ENCODE measurements at regions not wholly inside any gene's neighbourhood (a gene's known extent, or its start where the extent isn't known, plus 50 kb on each side); places are given as distances from the start of the nearest gene placed in this dataset.

DNA sequence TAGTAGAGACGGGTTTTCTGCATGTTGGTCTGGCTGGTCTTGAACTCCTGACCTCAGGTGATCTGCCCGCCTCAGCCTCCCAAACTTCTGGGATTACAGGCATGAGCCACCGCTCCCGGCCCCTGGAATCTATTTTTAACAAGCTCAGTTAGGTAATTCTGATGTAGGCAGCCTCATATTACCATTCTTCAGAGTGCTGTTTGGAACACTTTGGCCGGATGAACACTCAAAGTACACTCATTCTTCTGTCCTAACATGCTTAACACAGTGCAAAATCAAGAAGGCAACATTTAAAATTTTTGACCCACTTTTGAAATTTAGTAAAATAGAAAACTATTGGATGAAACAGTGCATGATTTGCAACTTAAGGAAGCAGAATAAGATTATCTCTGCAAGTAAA is 586.7 kb upstream of the CHORDC1 start:
- DNase-seq, result no peak

- DNase-seq, result no peak
These were observed 582.3 kb upstream of the CHORDC1 start for GRCh38 chr11:90805172-90805571.

DNA sequence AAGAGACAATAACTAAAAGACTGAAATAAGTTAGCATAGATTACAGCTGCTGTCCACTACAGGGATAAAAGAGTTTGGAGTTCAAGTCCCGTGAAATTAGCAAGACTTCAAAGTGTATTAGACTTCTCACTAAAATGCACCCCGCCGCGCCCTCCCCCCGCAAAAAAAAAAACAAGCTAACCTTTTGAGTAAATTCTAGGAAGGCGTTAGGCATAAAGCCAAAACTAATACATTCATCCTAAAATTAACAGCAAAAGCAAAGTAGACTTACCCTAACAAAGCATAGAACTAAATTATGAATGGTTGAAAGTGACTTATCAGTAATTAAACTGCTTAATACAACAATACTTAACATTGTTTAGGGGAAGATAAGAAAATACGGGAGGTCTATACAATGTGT is 581.0 kb upstream of the CHORDC1 start:
- DNase-seq, result no peak

- DNase-seq, result no peak
These were observed 580.5 kb upstream of the CHORDC1 start for GRCh38 chr11:90803366-90803765.

DNA sequence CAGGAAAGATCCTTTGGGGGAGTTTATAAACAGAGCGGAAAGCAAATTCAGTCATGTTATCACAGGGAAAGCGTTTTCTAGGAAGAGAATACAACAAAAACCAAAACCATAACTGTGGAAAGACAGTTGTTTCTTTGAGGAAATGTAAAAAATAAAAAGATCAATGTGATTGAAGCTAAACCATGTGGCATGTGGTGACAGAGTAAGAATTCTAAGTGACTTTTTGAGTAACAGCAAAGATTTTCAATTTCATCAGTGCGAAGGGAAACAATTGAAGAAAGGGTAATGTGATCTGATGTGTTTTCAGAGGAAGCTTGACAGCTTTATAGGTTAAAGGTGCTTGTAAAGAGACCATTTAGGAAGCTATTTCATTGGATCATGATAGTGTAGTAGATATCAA is 575.9 kb upstream of the CHORDC1 start:
- no peak for DNase-seq

- DNase-seq, result no peak
These were observed 572.9 kb upstream of the CHORDC1 start for GRCh38 chr11:90795746-90796145.

DNA sequence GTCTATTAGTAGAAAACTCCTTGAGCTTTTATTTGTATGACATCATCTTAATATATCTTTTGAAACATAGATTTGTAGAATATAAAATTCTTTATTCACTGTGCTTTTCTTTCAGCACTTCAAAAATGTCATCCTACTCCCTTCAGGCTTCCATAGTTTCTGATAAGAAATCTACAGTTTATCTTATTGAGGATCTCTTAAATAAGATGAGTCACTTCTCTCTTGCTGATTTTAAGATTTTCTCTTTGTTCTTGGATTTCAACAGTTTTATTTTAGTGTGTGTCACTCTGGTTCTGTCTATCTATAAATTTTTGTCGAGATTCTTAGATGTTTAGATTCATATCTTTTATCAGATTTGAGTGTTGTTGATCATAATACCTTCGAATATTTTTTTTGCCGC is 566.1 kb upstream of the CHORDC1 start:
- no peak for DNase-seq

DNA sequence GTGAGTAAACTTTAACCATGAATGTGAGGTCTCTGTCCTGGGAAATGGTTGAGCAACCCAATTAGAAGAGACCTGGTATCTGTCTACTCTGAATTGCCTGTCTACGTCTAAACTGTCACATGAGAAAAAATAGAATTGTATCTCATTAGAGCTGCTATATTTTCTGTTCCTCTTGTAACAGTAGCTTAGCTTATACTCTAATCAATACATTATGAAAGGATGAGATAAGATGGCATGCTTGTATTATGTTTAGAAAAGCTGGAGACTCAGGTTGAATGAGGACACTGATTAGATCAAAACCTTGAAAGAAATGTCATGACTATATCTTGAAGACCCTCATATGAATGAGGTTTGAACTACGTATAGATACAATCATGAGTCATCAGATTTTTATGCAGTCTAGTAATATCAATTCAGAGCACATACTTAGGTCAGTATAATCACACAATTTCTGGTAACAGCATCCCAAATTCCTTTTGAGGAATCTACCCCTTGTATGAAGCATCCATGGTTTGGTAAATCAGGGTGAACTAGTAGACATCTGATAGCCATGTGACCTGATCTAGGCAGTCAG is 561.5 kb upstream of the CHORDC1 start:
- no peak for DNase-seq

GRCh38 chr11:90783111-90783510 is 560.3 kb upstream of the CHORDC1 start:
- no peak for DNase-seq

- DNase-seq, result no peak
These were observed 556.2 kb upstream of the CHORDC1 start for GRCh38 chr11:90779098-90779497.

- DNase-seq, result no peak
These were observed 552.8 kb upstream of the CHORDC1 start for GRCh38 chr11:90775567-90776165.

DNA sequence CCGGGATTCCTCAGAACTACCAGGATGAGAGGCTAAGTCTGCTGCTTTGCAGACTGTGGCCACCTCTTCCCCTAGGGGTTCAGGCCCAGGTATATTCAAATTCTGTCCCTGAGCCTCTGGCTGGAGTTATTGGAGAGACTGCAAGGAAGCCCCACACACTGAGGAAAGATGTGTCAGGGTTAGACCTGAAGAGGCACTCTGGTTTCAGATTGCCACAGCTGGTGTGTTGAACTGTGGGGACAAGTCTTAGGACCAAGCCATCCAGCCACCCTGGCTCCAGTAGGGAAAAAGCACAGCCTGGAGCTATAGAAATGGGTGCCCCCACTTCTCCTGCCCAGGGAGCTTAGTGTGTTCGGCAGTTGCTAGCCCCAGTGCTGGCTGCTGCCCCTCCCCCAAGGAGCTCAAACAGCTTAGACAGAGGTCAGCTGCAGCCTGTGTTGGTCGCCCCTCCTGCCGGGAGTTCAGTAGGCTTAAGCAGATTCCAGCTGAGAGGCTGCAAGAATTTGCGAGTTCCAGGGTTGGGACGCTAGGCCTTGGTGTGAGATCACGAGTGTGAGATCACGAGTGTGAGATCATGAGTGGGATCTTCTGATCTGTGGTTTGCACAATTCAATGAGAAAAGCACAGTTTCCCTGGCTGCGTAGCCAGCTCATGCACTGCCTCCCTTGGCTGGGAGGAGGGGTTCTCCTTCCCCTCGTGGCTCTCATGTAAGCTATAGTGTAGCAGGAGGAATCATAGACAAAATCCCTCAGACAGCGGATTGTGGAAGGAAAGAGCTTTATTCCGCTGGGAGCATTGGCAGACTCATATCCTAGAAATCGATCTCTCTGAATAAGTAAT is 552.1 kb upstream of the CHORDC1 start:
- DNase-seq, result no peak

DNA sequence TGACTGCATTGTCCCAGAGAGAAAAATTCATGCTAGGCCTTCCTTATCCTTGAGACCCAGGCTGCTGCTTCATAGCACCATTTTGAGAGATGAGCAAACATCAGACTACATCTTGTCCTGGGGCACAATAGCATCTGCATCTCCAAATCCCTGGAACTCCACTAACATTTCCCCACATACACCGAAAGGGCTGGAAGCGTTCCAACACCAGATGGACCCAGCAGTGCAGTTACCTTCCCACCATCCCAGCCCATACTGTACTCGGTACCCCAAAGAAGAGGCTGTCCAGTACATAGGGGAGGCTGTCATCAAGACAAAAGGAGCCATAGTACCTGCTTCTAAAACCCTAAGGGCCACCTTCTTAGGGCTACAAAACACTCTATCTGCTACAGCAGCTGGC is 547.2 kb upstream of the CHORDC1 start:
- no peak for DNase-seq

DNA sequence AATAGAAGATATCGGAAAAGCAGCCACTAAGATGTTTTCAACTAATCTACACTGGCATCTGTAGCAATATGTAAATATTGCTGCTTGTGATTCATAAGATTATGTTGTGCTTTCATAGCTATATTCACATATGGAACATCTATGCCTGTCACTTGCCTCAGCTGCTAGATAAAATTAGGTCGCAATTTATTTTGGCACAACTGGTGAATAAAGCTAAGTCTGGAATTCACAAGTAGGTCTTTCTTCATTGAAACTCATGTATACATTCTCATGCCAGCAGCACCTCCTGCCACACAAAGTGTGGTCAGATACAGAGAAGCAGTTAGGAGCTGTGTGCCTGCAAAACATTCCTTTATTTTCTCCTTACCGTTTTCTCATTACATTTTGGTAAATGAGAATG is 543.3 kb upstream of the CHORDC1 start:
- DNase-seq, result no peak

DNA sequence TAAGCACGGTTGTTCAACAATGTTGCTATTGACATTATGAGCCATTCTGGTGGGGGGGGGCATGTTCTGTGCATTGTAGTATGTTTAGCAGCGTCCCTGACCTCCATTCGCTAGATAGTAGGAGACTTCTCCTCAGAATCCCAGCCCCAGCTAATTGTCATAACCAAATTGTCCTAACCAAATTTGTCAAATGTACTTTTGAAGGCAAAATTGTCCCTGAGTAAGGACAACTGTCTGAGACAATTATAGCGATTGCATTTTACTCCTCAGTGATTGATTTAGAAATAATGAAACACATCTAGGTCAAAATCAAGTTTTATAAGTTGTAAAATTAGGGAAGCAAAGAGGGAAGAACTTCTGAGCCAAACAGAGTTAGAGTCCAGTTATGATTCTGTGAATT is 541.8 kb upstream of the CHORDC1 start:
- DNase-seq, result no peak

GRCh38 chr11:90757849-90758494 is 535.1 kb upstream of the CHORDC1 start:
- DNase-seq, result no peak

DNA sequence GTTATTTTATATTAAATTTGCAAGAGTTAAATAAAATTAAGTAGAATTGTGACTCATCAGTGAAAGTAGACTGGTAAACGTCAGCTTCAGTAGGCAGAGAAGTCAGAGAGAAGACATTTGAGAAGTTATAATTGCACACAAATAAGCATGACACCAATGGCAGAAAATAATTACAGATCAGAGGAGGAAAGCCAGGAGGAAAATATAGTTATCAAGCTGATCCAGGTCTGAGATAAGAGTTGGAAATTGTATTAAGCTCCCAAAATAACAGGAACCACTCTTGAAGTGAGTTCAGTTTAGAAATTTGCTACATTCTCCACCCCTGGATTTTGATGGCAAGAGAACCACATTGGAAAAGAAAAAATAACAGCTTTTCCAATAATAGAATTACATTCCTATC is 533.8 kb upstream of the CHORDC1 start:
- DNase-seq, result no peak

- DNase-seq, result no peak
These were observed 530.7 kb upstream of the CHORDC1 start for GRCh38 chr11:90753546-90753945.

DNA sequence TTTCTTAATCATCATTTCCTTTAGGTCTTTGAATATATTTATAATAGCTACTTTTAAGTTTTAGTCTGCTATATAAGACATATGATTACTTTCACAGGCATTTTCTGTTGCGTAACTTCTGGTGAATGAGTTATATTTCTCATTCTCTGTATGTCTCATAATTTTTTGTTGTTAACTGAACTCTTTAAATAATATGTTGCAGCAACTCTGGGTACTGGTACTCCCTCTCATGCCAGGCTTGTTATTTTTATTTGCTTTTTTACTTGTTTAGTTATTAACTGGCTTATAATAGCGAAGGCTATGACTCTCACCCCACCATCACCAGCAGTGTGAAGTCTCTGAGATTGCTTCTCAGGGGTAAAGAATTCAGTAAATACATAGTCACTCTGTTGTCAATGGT is 524.2 kb upstream of the CHORDC1 start:
- DNase-seq, result peak; percentile 75

- DNase-seq, result no peak
These were observed 521.3 kb upstream of the CHORDC1 start for GRCh38 chr11:90744169-90744568.

GRCh38 chr11:90738799-90739198 is 516.0 kb upstream of the CHORDC1 start:
- no peak for DNase-seq

DNA sequence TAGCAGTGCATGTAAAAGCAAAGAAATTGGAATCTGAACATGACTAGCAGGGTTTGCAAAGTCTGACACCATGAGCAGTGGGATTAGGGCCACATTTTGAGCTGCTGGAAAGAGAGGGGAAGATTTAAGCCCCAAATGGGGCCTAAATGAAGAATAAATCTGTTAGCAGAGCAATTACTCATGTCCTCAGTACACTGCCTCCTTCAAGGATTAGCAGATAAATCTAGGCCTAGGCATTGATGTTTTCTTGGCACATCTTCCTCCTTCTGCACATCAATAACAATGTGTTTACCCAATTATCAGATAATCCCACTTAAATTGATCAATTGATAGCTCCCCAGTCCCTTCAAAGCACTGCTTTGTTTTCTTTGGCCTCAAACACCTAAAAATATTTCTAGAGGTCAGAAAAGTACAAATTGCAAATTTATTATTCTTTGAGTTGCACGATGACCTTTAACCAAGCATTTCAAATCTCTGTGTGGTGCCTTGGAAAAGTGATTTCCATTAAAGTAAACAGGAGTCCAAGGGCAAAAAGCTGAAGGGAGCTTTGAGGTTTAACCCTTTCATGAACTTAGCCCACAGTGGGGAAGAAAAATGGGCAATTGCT is 514.7 kb upstream of the CHORDC1 start:
- peak; percentile 32 for DNase-seq

- no peak for DNase-seq
These were observed 509.6 kb upstream of the CHORDC1 start for GRCh38 chr11:90732486-90732885.

Data from fibroblast of skin of abdomen (primary cell).